Neural cell (in vitro differentiated cells): ENCODE measurements at regions not wholly inside any gene's neighbourhood (a gene's known extent, or its start where the extent isn't known, plus 50 kb on each side); places are given as distances from the start of the nearest gene placed in this dataset.

Experiments used
- H2AFZ ChIP-seq: fragments of 200-600, 300-800 bp; sonication (generic), shearing (Covaris generic); 2 replicates; pipeline ENCODE4 v1.6.0; 2014; ENCODE audit warnings: low read depth, mild to moderate bottlenecking, antibody characterized with exemption, low read length, moderate library complexity
- H3F3A ChIP-seq: fragments of 200-600 bp; shearing (Covaris generic); 2 replicates; pipeline ENCODE4 v1.6.1; 2016; ENCODE audit warnings: mild to moderate bottlenecking, moderate library complexity, mixed read lengths, antibody characterized with exemption, low read length; ENCODE audit not compliant: insufficient read depth, poor library complexity, severe bottlenecking
- H3K27ac ChIP-seq: fragments of 200-600, 300-800 bp; sonication (generic), shearing (Covaris generic); 2 replicates; pipeline ENCODE4 v1.5.1; 2014; ENCODE audit warnings: mild to moderate bottlenecking, low read length, moderate library complexity
- H3K27me3 ChIP-seq: fragments of 300-800, 200-600 bp; sonication (generic), shearing (Covaris generic); 2 replicates; pipeline ENCODE4 v1.6.0; 2014; ENCODE audit warnings: mild to moderate bottlenecking, low read depth, low read length, moderate library complexity; ENCODE audit not compliant: insufficient read depth
- H3K36me3 ChIP-seq: fragments of 300-800, 200-600 bp; sonication (generic), shearing (Covaris generic); 2 replicates; pipeline ENCODE4 v1.5.1; 2014; ENCODE audit warnings: mild to moderate bottlenecking, antibody characterized with exemption, low read length, moderate library complexity; ENCODE audit not compliant: insufficient read depth
- H3K4me2 ChIP-seq: fragments of 300-800, 200-600 bp; sonication (generic), shearing (Covaris generic); 2 replicates; pipeline ENCODE4 v1.6.0; 2014; ENCODE audit warnings: mild to moderate bottlenecking, low read length
- H3K4me3 ChIP-seq: fragments of 300-800, 200-600 bp; sonication (generic), shearing (Covaris generic); 2 replicates; pipeline ENCODE4 v1.5.1; 2014; ENCODE audit warnings: mild to moderate bottlenecking, low read length, moderate library complexity
- H3K79me2 ChIP-seq: fragments of 200-600 bp; shearing (Covaris generic); replicated peaks from 2 replicates; pipeline ENCODE4 v1.6.0; 2014; ENCODE audit warnings: mild to moderate bottlenecking, low read length, moderate library complexity; ENCODE audit not compliant: insufficient read depth
- H3K9ac ChIP-seq: fragments of 300-800, 200-600 bp; sonication (generic), shearing (Covaris generic); 2 replicates; pipeline ENCODE4 v1.6.1; 2016; ENCODE audit warnings: mild to moderate bottlenecking, low read length, mixed read lengths
- H3K9me2 ChIP-seq: fragments of 200-600 bp; shearing (Covaris generic); 2 replicates; pipeline ENCODE4 v1.6.1; 2016; ENCODE audit warnings: mild to moderate bottlenecking, low read length, mixed read lengths; ENCODE audit not compliant: insufficient read depth
- H3K9me3 ChIP-seq: fragments of 200-600, 300-800 bp; sonication (generic), shearing (Covaris generic); 2 replicates; pipeline ENCODE4 v1.6.1; 2016; ENCODE audit warnings: mild to moderate bottlenecking, mixed run types, low read length, moderate library complexity, mixed read lengths
- H4K20me1 ChIP-seq: fragments of 200-600 bp; shearing (Covaris generic); 2 replicates; pipeline ENCODE4 v1.6.1; 2016; ENCODE audit warnings: mild to moderate bottlenecking, mixed run types; ENCODE audit not compliant: insufficient read depth
- EP300 ChIP-seq: fragments of 450-650 bp; conservative IDR thresholded peaks from 2 replicates; pipeline ENCODE4 v1.6.1; 2014; ENCODE audit warnings: antibody characterized with exemption, mild to moderate bottlenecking, moderate library complexity; ENCODE audit not compliant: poor library complexity, severe bottlenecking
- EZH2 ChIP-seq: fragments of 200-600, 300-800 bp; shearing (Covaris generic), sonication (generic); IDR thresholded peaks from 2 replicates; pipeline ENCODE4 v1.6.1; 2014; ENCODE audit warnings: antibody characterized with exemption, low read length, borderline replicate concordance, mild to moderate bottlenecking; ENCODE audit not compliant: insufficient read depth, poor library complexity, severe bottlenecking
- MXI1 ChIP-seq: fragments of 450-650 bp; conservative IDR thresholded peaks from 2 replicates; pipeline ENCODE4 v1.6.1; 2014; ENCODE audit warnings: antibody characterized with exemption, mild to moderate bottlenecking; ENCODE audit not compliant: poor library complexity, severe bottlenecking
- POLR2AphosphoS5 ChIP-seq: IDR thresholded peaks from 2 replicates; pipeline ENCODE4 v1.6.1; 2012
- RAD21 ChIP-seq: fragments of 450-650 bp; conservative IDR thresholded peaks from 2 replicates; pipeline ENCODE4 v1.6.1; 2014; ENCODE audit warnings: antibody characterized with exemption, mild to moderate bottlenecking, moderate library complexity
- SMC3 ChIP-seq: fragments of 450-650 bp; conservative IDR thresholded peaks from 2 replicates; pipeline ENCODE4 v1.6.1; 2014; ENCODE audit warnings: antibody characterized with exemption, mild to moderate bottlenecking, moderate library complexity; ENCODE audit not compliant: poor library complexity
- TAF1 ChIP-seq: IDR thresholded peaks from 2 replicates; pipeline ENCODE4 v1.6.1; 2012; ENCODE audit warnings: low read depth
- TF ChIP-seq, protein P1 (sequence below): IDR thresholded peaks from 2 replicates; pipeline ENCODE4 v1.6.1; 2012; ENCODE audit warnings: borderline replicate concordance
- TF ChIP-seq, protein P2 (sequence below): fragments of 450-650 bp; IDR thresholded peaks from 2 replicates; pipeline ENCODE4 v1.5.1; 2014; ENCODE audit warnings: antibody characterized with exemption, mild to moderate bottlenecking, moderate library complexity; ENCODE audit not compliant: poor library complexity, severe bottlenecking

DNA sequence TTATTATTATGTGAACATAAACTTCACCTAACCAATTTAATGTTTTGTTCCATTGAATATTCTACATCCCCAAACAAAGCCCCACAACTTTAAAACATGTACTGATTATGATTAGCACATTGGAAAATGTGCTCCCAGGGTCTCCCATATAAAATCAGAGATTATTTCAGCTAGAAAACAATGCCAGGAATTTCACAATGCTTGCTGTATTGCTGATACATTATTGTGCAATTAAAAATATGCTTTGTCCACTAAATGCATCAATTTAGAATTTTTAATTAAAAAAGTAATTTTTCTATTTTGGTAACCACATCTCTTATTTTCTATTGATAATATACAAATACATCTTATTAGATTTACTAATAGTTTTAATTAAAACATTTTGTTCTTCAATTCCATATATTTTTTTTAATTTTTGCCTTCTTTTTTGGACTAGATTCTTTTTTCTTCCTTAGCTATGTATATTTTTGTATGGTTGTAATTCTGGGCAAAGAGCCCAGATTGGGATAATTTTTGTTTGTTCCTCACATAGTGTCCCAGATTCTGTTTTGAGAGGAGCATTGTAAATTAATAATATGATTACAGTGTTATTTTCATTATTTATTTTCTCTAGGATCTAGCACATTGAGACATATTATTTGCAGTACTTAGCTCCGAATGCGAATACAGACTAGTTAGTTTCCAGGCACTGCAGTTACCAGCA is 241.5 kb upstream of the CDH18 start:
- Histone ChIP-seq H3K4me2 (no peak overlapping the region), H3K9me3 (no peaks in the 10 kb centered on the region), H3K27ac (no peak overlapping the region), H3K36me3 (no peaks in the 10 kb centered on the region), H3K4me3 (no peak overlapping the region), H2AFZ (no peak overlapping the region), H3K27me3 (no peaks in the 10 kb centered on the region), H3K9me2 (no peaks in the 10 kb centered on the region), H3K79me2 (no peaks in the 10 kb centered on the region), H3K9ac (no peak overlapping the region), H3F3A (no peaks in the 10 kb centered on the region), H4K20me1 (no peaks in the 10 kb centered on the region)
- TF ChIP-seq EZH2 (no peak), RAD21 (no peak), EP300 (no peak), TAF1 (no peak)

DNA sequence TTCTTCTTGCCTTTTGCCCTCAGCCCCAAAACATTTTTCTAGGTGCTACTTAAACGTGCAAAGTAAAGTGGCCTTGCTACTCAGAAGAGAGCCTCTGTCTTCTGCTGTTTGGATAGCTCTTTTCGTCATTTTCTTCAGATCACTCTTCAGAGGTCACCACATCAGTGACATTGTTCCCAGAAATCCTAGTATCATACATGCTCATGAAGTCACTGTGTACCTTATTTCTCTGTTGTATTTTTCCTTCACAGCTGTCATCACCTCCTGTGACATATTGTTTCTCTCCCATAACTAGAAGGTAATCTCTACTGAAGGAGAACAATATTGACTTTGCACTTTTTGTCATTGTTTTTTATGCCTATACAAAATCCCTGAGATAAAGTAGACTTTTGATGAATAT is 237.0 kb upstream of the CDH18 start:
- Histone ChIP-seq H3K36me3 (no peaks in the 10 kb centered on the region), H3K27me3 (no peaks in the 10 kb centered on the region)

More for the DNA sequence above, 237.0 kb upstream of the CDH18 start:
- no peaks in the 10 kb centered on the region for H3K9me2 ChIP-seq
- no peaks in the 10 kb centered on the region for H3F3A ChIP-seq
- H2AFZ ChIP-seq: no peak overlapping the region
- no peak overlapping the region for H3K4me2 ChIP-seq
- TF ChIP-seq RAD21 (no peak), TAF1 (no peak), POLR2AphosphoS5 (no peak), EP300 (no peak), MXI1 (no peak), SMC3 (no peak), EZH2 (no peak)
- TF ChIP-seq, protein P1, sequence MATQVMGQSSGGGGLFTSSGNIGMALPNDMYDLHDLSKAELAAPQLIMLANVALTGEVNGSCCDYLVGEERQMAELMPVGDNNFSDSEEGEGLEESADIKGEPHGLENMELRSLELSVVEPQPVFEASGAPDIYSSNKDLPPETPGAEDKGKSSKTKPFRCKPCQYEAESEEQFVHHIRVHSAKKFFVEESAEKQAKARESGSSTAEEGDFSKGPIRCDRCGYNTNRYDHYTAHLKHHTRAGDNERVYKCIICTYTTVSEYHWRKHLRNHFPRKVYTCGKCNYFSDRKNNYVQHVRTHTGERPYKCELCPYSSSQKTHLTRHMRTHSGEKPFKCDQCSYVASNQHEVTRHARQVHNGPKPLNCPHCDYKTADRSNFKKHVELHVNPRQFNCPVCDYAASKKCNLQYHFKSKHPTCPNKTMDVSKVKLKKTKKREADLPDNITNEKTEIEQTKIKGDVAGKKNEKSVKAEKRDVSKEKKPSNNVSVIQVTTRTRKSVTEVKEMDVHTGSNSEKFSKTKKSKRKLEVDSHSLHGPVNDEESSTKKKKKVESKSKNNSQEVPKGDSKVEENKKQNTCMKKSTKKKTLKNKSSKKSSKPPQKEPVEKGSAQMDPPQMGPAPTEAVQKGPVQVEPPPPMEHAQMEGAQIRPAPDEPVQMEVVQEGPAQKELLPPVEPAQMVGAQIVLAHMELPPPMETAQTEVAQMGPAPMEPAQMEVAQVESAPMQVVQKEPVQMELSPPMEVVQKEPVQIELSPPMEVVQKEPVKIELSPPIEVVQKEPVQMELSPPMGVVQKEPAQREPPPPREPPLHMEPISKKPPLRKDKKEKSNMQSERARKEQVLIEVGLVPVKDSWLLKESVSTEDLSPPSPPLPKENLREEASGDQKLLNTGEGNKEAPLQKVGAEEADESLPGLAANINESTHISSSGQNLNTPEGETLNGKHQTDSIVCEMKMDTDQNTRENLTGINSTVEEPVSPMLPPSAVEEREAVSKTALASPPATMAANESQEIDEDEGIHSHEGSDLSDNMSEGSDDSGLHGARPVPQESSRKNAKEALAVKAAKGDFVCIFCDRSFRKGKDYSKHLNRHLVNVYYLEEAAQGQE: no peak
- TF ChIP-seq, protein P2, sequence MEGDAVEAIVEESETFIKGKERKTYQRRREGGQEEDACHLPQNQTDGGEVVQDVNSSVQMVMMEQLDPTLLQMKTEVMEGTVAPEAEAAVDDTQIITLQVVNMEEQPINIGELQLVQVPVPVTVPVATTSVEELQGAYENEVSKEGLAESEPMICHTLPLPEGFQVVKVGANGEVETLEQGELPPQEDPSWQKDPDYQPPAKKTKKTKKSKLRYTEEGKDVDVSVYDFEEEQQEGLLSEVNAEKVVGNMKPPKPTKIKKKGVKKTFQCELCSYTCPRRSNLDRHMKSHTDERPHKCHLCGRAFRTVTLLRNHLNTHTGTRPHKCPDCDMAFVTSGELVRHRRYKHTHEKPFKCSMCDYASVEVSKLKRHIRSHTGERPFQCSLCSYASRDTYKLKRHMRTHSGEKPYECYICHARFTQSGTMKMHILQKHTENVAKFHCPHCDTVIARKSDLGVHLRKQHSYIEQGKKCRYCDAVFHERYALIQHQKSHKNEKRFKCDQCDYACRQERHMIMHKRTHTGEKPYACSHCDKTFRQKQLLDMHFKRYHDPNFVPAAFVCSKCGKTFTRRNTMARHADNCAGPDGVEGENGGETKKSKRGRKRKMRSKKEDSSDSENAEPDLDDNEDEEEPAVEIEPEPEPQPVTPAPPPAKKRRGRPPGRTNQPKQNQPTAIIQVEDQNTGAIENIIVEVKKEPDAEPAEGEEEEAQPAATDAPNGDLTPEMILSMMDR: no peak
- H3K27ac ChIP-seq: no peak overlapping the region
- H3K79me2 ChIP-seq: no peaks in the 10 kb centered on the region
- H3K4me3 ChIP-seq: no peak overlapping the region
- no peaks in the 10 kb centered on the region for H3K9me3 ChIP-seq
- no peaks in the 10 kb centered on the region for H4K20me1 ChIP-seq
- no peak overlapping the region for H3K9ac ChIP-seq
